ENCODE measurements at regions not wholly inside any gene's neighbourhood (a gene's known extent, or its start where the extent isn't known, plus 50 kb on each side); places are given as distances from the start of the nearest gene placed in this dataset.

- no peak for TF ChIP-seq TEAD2 (tag; IDR thresholded peaks at IDR 0.05)
These were observed 92.5 kb upstream of the SLC13A1 start (continued) for GRCh38 chr7:123292227-123292626.

- BruUV-seq (replicated peaks), result no TSS peak
- Histone ChIP-seq H3K79me2 (ENCODE audit: control insufficient read depth, insufficient read depth, low read length) (no peaks in the 10 kb centered on the region), H3K9me3 (replicated peaks; ENCODE audit: control insufficient read depth, insufficient read depth, low read depth, low read length) (0 out of 2 replicates have a peak, but pooled peaks cover 2% of the 10 kb centered on the region), H3K36me3 (ENCODE audit: control insufficient read depth, insufficient read depth, low read length) (no peaks in the 10 kb centered on the region), H3K9me1 (ENCODE audit: control insufficient read depth, insufficient read depth, low read length) (no peaks in the 10 kb centered on the region), H3K4me1 (replicated peaks in 1 of 2; ENCODE audit: control insufficient read depth in 2 of 2, insufficient read depth in 2 of 2, low read length in 2 of 2) (no peaks in the 10 kb centered on the region), H2AFZ (ENCODE audit: low read depth, low read length) (no peak overlapping the region), H3K27me3 (ENCODE audit: control insufficient read depth in 2 of 2, insufficient read depth in 2 of 2, low read length in 2 of 2) (no peaks in the 10 kb centered on the region), H3K27ac (ENCODE audit: extremely low read depth, low read depth, low read length) (no peak overlapping the region), H4K20me1 (replicated peaks; ENCODE audit: control insufficient read depth, insufficient read depth, low read length) (no peaks in the 10 kb centered on the region), H3K4me3 (no peak overlapping the region), H3K4me2 (ENCODE audit: insufficient read depth, low read length) (no peak overlapping the region), H3K9ac (ENCODE audit: insufficient read depth in 1 of 2, low read depth in 2 of 2, low read length in 2 of 2) (no peak overlapping the region)
- ChIA-PET POLR2A (no interaction called here), CTCF (ENCODE audit: low intra/inter-chr PET ratio) (no interaction called here)
- no peak for FAIRE-seq
- in situ Hi-C loops (cut with MboI) (no loop called here), intact Hi-C loops (cut with micrococcal nuclease) (no loop called here)
- TF ChIP-seq PTTG1 (tag; IDR thresholded peaks at IDR 0.05; ENCODE audit: low read depth) (no peak), MEF2A (IDR thresholded peaks at IDR 0.05; ENCODE audit: control insufficient read depth, low read depth, low read length) (no peak), ZKSCAN1 (IDR thresholded peaks at IDR 0.05; ENCODE audit: low read depth, low read length) (no peak), USF2 (CRISPR knock-in tag; IDR thresholded peaks at IDR 0.05) (no peak), ATF7 (IDR thresholded peaks at IDR 0.05) (no peak), CHD2 (IDR thresholded peaks at IDR 0.05; ENCODE audit: low read depth, low read length) (no peak), CC2D1A (IDR thresholded peaks at IDR 0.05) (no peak), REST (IDR thresholded peaks at IDR 0.05; ENCODE audit: borderline replicate concordance) (no peak), REST (CRISPR knock-in tag; IDR thresholded peaks at IDR 0.05; ENCODE audit: low read depth) (no peak), ZNF436 (CRISPR knock-in tag; IDR thresholded peaks at IDR 0.05) (no peak), SP1 (CRISPR knock-in tag; IDR thresholded peaks at IDR 0.05) (no peak), ZNF212 (CRISPR knock-in tag; IDR thresholded peaks at IDR 0.05) (no peak)
- no peak for DNase-seq (ENCODE audit: extremely low read depth in 1 of 4, low spot score in 3 of 4)
- ATAC-seq, result no peak
These were observed 89.4 kb upstream of the SLC13A1 start for GRCh38 chr7:123289200-123289599.
